Testis (tissue), 2 donors: ENCODE measurements at regions not wholly inside any gene's neighbourhood (a gene's known extent, or its start where the extent isn't known, plus 50 kb on each side); places are given as distances from the start of the nearest gene placed in this dataset.

ENCODE experiments used
- POLR2A ChIP-seq: fragments of 450-650 bp; IDR thresholded peaks from one replicate; pipeline ENCODE4 v1.6.1; 2017; ENCODE audit warnings: antibody characterized with exemption, mild to moderate bottlenecking, moderate library complexity
- TF ChIP-seq, protein P1 (sequence below), 3 experiments: fragments of 450-650 bp in 2 of 3; fragments of 200-600 bp in 1 of 3; sonication (generic) in 1 of 3; IDR thresholded peaks; one replicate each; pipeline ENCODE4 v1.5.1; 2016 to 2019; ENCODE audit warnings: antibody characterized with exemption in 3 of 3, mild to moderate bottlenecking in 2 of 3, moderate library complexity in 1 of 3

- no peak for TF ChIP-seq POLR2A
- TF ChIP-seq, protein P1, sequence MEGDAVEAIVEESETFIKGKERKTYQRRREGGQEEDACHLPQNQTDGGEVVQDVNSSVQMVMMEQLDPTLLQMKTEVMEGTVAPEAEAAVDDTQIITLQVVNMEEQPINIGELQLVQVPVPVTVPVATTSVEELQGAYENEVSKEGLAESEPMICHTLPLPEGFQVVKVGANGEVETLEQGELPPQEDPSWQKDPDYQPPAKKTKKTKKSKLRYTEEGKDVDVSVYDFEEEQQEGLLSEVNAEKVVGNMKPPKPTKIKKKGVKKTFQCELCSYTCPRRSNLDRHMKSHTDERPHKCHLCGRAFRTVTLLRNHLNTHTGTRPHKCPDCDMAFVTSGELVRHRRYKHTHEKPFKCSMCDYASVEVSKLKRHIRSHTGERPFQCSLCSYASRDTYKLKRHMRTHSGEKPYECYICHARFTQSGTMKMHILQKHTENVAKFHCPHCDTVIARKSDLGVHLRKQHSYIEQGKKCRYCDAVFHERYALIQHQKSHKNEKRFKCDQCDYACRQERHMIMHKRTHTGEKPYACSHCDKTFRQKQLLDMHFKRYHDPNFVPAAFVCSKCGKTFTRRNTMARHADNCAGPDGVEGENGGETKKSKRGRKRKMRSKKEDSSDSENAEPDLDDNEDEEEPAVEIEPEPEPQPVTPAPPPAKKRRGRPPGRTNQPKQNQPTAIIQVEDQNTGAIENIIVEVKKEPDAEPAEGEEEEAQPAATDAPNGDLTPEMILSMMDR (IDR thresholded peaks at IDR 0.05) = no peak
These were observed 187.0 kb downstream of the ANKRD50 start for GRCh38 chr4:124525524-124525923.
